SK-N-SH (cell line): ENCODE measurements at regions not wholly inside any gene's neighbourhood (a gene's known extent, or its start where the extent isn't known, plus 50 kb on each side); places are given as distances from the start of the nearest gene placed in this dataset.

Experiments
- CTCF ChIA-PET: fragments of 300-600, 350-600 bp; formaldehyde crosslinking; extraction: SDS; loops from one replicate; lab custom pipeline; 2021; lab: Yijun Ruan, JAX
- POLR2A ChIA-PET: fragments of 350-600 bp; sonication (Branson Sonifier 250); formaldehyde crosslinking; extraction: SDS; loops from one replicate; lab custom pipeline; 2020; ENCODE audit warnings: antibody characterized with exemption, inconsistent platforms; lab: Yijun Ruan, JAX
- DNase-seq: peaks from one replicate; pipeline ENCODE4 v3.0.0; 2012
- H2AFZ ChIP-seq: fragments of 200-600 bp; sonication (generic); 2 replicates; pipeline ENCODE4 v1.8.1; 2016; ENCODE audit warnings: antibody characterized with exemption, mild to moderate bottlenecking, low read depth
- H3F3A ChIP-seq: fragments of 200-600 bp; sonication (generic); replicated peaks from 2 replicates; pipeline ENCODE3; 2016; ENCODE audit warnings: antibody characterized with exemption, mild to moderate bottlenecking; ENCODE audit not compliant: insufficient read depth
- H3K27ac ChIP-seq, 2 experiments: fragments of 200-500 bp in 1 of 2; fragments of 200-600 bp in 1 of 2; sonication (Bioruptor generic) in 1 of 2; sonication (generic), shearing (Covaris generic) in 1 of 2; 2 replicates each; pipeline versions ENCODE4 v1.5.1 to v1.6.1; 2014 to 2016; ENCODE audit warnings: low read depth in 2 of 2, inconsistent platforms in 1 of 2, low read length in 1 of 2, mild to moderate bottlenecking in 1 of 2, mixed read lengths in 1 of 2
- H3K27me3 ChIP-seq: fragments of 200-600 bp; sonication (generic), shearing (Covaris generic); 2 replicates; pipeline ENCODE4 v1.6.1; 2016; ENCODE audit warnings: mixed run types; ENCODE audit not compliant: insufficient read depth
- H3K36me3 ChIP-seq, 2 experiments: fragments of 200-500 bp in 1 of 2; fragments of 200-600 bp in 1 of 2; sonication (Bioruptor generic) in 1 of 2; sonication (generic) in 1 of 2; replicated peaks in 1 of 2; 2 replicates each; pipeline versions ENCODE3 to v1.5.1; 2014 to 2016; ENCODE audit warnings: low read length in 1 of 2, mild to moderate bottlenecking in 1 of 2; ENCODE audit not compliant: insufficient read depth in 2 of 2, control insufficient read depth in 1 of 2
- H3K4me1 ChIP-seq, 2 experiments: fragments of 200-500 bp in 1 of 2; fragments of 200-600 bp in 1 of 2; sonication (Bioruptor generic) in 1 of 2; sonication (generic), shearing (Covaris generic) in 1 of 2; 2 replicates each; pipeline versions ENCODE4 v1.5.1 to v1.6.1; 2014 to 2016; ENCODE audit warnings: low read depth in 1 of 2, low read length in 1 of 2, mixed run types in 1 of 2; ENCODE audit not compliant: insufficient read depth in 2 of 2, control insufficient read depth in 1 of 2
- H3K4me2 ChIP-seq: fragments of 200-600 bp; sonication (generic), shearing (Covaris generic); 2 replicates; pipeline ENCODE4 v1.6.1; 2017; ENCODE audit warnings: mixed run types
- H3K4me3 ChIP-seq, 2 experiments: fragments of 200-500 bp in 1 of 2; fragments of 200-600 bp in 1 of 2; sonication (Bioruptor generic) in 1 of 2; sonication (generic), shearing (Covaris generic) in 1 of 2; 2 replicates each; pipeline versions ENCODE4 v1.5.1 to v1.8.1; 2014 to 2016; ENCODE audit warnings: low read depth in 2 of 2, inconsistent platforms in 1 of 2, low read length in 1 of 2, mild to moderate bottlenecking in 1 of 2, mixed read lengths in 1 of 2, moderate library complexity in 1 of 2
- H3K79me2 ChIP-seq: fragments of 200-600 bp; sonication (generic); 2 replicates; pipeline ENCODE4 v1.8.1; 2017; ENCODE audit warnings: mild to moderate bottlenecking; ENCODE audit not compliant: insufficient read depth
- H3K9ac ChIP-seq: fragments of 200-600 bp; sonication (generic); 2 replicates; pipeline ENCODE4 v1.6.1; 2017; ENCODE audit warnings: mixed run types
- H3K9me2 ChIP-seq: fragments of 200-600 bp; sonication (generic); 2 replicates; pipeline ENCODE4 v1.6.1; 2017; ENCODE audit warnings: mixed run types
- H3K9me3 ChIP-seq: fragments of 200-600 bp; sonication (generic); 2 replicates; pipeline ENCODE4 v1.6.1; 2017; ENCODE audit warnings: mixed run types, mild to moderate bottlenecking, moderate library complexity
- H4K20me1 ChIP-seq: fragments of 200-600 bp; sonication (generic); 2 replicates; pipeline ENCODE4 v1.6.1; 2017; ENCODE audit warnings: mild to moderate bottlenecking, mixed run types; ENCODE audit not compliant: insufficient read depth
- ELF1 ChIP-seq: IDR thresholded peaks from 2 replicates; pipeline ENCODE4 v1.4.0; 2012
- FOSL2 ChIP-seq: IDR thresholded peaks from 2 replicates; pipeline ENCODE4 v1.4.0; 2012; ENCODE audit warnings: low read depth, mild to moderate bottlenecking, moderate library complexity, borderline replicate concordance
- FOXJ3 ChIP-seq: sonication (generic); formaldehyde crosslinking; IDR thresholded peaks from 2 replicates; pipeline ENCODE4 v1.5.1; 2020; ENCODE audit warnings: mild to moderate bottlenecking, missing genetic modification reagents
- GATA2 ChIP-seq: sonication (generic); formaldehyde crosslinking; IDR thresholded peaks from 2 replicates; pipeline ENCODE4 v1.5.0; 2020; ENCODE audit warnings: mild to moderate bottlenecking, missing genetic modification reagents
- JUND ChIP-seq: IDR thresholded peaks from 2 replicates; pipeline ENCODE4 v1.4.0; 2012
- MEF2A ChIP-seq: IDR thresholded peaks from 2 replicates; pipeline ENCODE4 v1.4.0; 2012; ENCODE audit warnings: low read depth, borderline replicate concordance
- MXI1 ChIP-seq: IDR thresholded peaks from 2 replicates; pipeline ENCODE4 v1.6.1; 2012; ENCODE audit warnings: mild to moderate bottlenecking, low read depth, low read length, improper control_type of control experiment
- NRF1 ChIP-seq: IDR thresholded peaks from 2 replicates; pipeline ENCODE4 v1.6.1; 2012; ENCODE audit warnings: low read depth, mild to moderate bottlenecking, low read length
- POLR2AphosphoS5 ChIP-seq: IDR thresholded peaks from 2 replicates; pipeline ENCODE4 v1.6.1; 2012; ENCODE audit warnings: low read depth, low read length
- RCOR1 ChIP-seq: fragments of 150-350 bp; IDR thresholded peaks from 2 replicates; pipeline ENCODE4 v1.6.1; 2017; ENCODE audit warnings: antibody characterized with exemption, low read length
- RFX5 ChIP-seq: IDR thresholded peaks from 2 replicates; pipeline ENCODE4 v1.6.1; 2012; ENCODE audit warnings: mild to moderate bottlenecking, improper control_type of control experiment, low read length
- SMC3 ChIP-seq: IDR thresholded peaks from 2 replicates; pipeline ENCODE4 v1.6.1; 2012; ENCODE audit warnings: low read depth, low read length, improper control_type of control experiment
- WGBS: methylation state at CpG from one replicate; pipeline ENCODE4 v1.1.6; 2017; ENCODE audit warnings: low lambda C conversion rate; 5-methylcytosine and 5-hydroxymethylcytosine counted together
- TF ChIP-seq, protein P1 (sequence below): fragments of 150-350 bp; IDR thresholded peaks from 2 replicates; pipeline ENCODE4 v1.6.1; 2016; ENCODE audit warnings: mild to moderate bottlenecking, low read depth, low read length
- TF ChIP-seq, protein P2 (sequence below): IDR thresholded peaks from 2 replicates; pipeline ENCODE4 v1.4.0; 2012; ENCODE audit warnings: low read depth
- TF ChIP-seq, protein P3 (sequence below): IDR thresholded peaks from 2 replicates; pipeline ENCODE4 v1.4.0; 2012; ENCODE audit warnings: low read depth, borderline replicate concordance
- TF ChIP-seq, protein P4 (sequence below): IDR thresholded peaks from 2 replicates; pipeline ENCODE4; 2012
- TF ChIP-seq, protein P5 (sequence below): fragments of 200-600 bp; sonication (generic); IDR thresholded peaks from 2 replicates; pipeline ENCODE4 v1.6.1; 2017; ENCODE audit warnings: antibody characterized with exemption, mild to moderate bottlenecking, moderate library complexity
- TF ChIP-seq, protein P6 (sequence below): IDR thresholded peaks from 2 replicates; pipeline ENCODE4 v1.4.0; 2012; ENCODE audit warnings: low read depth, borderline replicate concordance

DNA sequence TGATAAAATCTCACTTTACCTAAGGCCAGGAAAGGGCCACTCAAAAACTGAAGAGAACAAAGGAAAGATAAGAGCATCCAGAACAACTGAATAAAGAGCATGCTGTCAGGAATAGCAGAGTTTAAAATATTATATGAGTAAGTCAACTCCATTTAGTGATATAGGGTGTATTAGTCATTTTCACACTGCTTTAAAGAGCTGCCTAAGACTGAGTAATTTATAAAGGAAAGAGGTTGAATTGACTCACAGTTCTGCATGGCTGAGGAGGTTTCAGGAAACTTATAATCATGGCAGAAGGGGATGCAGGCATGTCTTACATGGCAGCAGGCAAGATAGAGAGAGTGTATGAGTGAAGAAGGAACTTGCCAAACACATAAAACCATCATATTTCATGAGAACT, 778.0 kb upstream of the NECTIN3 start:
- H3K4me1 ChIP-seq, result no peaks in the 10 kb centered on the region
- no peaks in the 10 kb centered on the region for H3K36me3 ChIP-seq
- no peaks in the 10 kb centered on the region for H3F3A ChIP-seq
- no peaks in the 10 kb centered on the region for H4K20me1 ChIP-seq
- H3K9me3 ChIP-seq, result no peaks in the 10 kb centered on the region
- TF ChIP-seq, protein P1, sequence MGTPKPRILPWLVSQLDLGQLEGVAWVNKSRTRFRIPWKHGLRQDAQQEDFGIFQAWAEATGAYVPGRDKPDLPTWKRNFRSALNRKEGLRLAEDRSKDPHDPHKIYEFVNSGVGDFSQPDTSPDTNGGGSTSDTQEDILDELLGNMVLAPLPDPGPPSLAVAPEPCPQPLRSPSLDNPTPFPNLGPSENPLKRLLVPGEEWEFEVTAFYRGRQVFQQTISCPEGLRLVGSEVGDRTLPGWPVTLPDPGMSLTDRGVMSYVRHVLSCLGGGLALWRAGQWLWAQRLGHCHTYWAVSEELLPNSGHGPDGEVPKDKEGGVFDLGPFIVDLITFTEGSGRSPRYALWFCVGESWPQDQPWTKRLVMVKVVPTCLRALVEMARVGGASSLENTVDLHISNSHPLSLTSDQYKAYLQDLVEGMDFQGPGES, result no peak
- TF ChIP-seq GATA2 (no peak), NRF1 (no peak), SMC3 (no peak), MXI1 (no peak), MEF2A (no peak), POLR2AphosphoS5 (no peak), FOSL2 (no peak)
- TF ChIP-seq, protein P2, sequence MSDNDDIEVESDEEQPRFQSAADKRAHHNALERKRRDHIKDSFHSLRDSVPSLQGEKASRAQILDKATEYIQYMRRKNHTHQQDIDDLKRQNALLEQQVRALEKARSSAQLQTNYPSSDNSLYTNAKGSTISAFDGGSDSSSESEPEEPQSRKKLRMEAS, result no peak
- TF ChIP-seq, protein P3, sequence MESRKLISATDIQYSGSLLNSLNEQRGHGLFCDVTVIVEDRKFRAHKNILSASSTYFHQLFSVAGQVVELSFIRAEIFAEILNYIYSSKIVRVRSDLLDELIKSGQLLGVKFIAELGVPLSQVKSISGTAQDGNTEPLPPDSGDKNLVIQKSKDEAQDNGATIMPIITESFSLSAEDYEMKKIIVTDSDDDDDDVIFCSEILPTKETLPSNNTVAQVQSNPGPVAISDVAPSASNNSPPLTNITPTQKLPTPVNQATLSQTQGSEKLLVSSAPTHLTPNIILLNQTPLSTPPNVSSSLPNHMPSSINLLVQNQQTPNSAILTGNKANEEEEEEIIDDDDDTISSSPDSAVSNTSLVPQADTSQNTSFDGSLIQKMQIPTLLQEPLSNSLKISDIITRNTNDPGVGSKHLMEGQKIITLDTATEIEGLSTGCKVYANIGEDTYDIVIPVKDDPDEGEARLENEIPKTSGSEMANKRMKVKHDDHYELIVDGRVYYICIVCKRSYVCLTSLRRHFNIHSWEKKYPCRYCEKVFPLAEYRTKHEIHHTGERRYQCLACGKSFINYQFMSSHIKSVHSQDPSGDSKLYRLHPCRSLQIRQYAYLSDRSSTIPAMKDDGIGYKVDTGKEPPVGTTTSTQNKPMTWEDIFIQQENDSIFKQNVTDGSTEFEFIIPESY, result no peak
- TF ChIP-seq, protein P4, sequence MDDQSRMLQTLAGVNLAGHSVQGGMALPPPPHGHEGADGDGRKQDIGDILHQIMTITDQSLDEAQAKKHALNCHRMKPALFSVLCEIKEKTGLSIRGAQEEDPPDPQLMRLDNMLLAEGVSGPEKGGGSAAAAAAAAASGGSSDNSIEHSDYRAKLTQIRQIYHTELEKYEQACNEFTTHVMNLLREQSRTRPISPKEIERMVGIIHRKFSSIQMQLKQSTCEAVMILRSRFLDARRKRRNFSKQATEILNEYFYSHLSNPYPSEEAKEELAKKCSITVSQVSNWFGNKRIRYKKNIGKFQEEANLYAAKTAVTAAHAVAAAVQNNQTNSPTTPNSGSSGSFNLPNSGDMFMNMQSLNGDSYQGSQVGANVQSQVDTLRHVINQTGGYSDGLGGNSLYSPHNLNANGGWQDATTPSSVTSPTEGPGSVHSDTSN, result no peak
- CTCF ChIA-PET, result interaction anchor here (0.6 kb wide), 1 partner anchor 427 kb away, joined by 3 read pairs; no protein-coding TSS in a partner anchor
- H3K4me2 ChIP-seq, result no peak overlapping the region
- no peak overlapping the region for H3K9ac ChIP-seq
- H3K27ac ChIP-seq, result no peak overlapping the region
- H3K4me3 ChIP-seq, result no peak overlapping the region
- POLR2A ChIA-PET, result no interaction called here
- no peak for DNase-seq
- 0 out of 2 replicates have a peak, but pooled peaks cover 4% of the 10 kb centered on the region for H3K9me2 ChIP-seq
- no peaks in the 10 kb centered on the region for H3K79me2 ChIP-seq
- H3K27me3 ChIP-seq, result no peaks in the 10 kb centered on the region
- no peak overlapping the region for H2AFZ ChIP-seq

DNA sequence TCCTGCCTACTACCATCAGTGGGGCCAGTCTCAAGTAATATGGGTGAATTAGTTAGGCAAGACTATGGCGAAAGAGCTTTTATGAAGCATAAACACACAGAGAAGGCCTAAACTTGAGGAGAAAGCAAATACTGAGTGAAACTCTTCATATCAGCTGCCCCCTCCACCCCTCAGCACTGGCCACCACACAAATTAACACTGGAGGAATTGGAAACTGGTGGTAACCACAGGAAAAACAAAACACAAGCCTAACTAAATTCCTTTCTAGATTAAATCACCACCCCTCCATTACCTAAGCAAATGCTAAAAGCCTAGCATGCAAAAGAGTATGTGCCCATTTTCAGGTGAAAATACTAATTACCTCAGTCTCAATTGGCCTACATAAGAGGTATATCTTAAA, 774.7 kb upstream of the NECTIN3 start:
- 0 out of 2 replicates have a peak, but pooled peaks cover 4% of the 10 kb centered on the region for H3K9me2 ChIP-seq
- POLR2A ChIA-PET, result no interaction called here
- CTCF ChIA-PET, result interaction anchor here (1.0 to 1.5 kb wide), 3 partner anchors 16 to 765 kb away, joined by 3 to 6 read pairs (median 4); no protein-coding TSS in a partner anchor
- H4K20me1 ChIP-seq, result no peaks in the 10 kb centered on the region
- no peaks in the 10 kb centered on the region; a peak in 1 of 4 replicates for H3K4me1 ChIP-seq
- WGBS, result 89% methylated on average over 1 of the region's 1 CpG
- H3K79me2 ChIP-seq, result no peaks in the 10 kb centered on the region
- DNase-seq, result no peak
- no peak overlapping the region for H3K4me3 ChIP-seq
- no peak overlapping the region for H3K27ac ChIP-seq
- H2AFZ ChIP-seq, result no peak overlapping the region
- H3K9ac ChIP-seq, result no peak overlapping the region
- no peaks in the 10 kb centered on the region for H3K36me3 ChIP-seq
- H3K27me3 ChIP-seq, result no peaks in the 10 kb centered on the region
- H3K4me2 ChIP-seq, result no peak overlapping the region
- H3K9me3 ChIP-seq, result no peaks in the 10 kb centered on the region
- no peaks in the 10 kb centered on the region for H3F3A ChIP-seq
- TF ChIP-seq ELF1 (no peak), GATA2 (no peak), RFX5 (no peak), FOXJ3 (CRISPR knock-in tag) (no peak), RCOR1 (no peak), NRF1 (no peak), MEF2A (no peak), JUND (no peak), POLR2AphosphoS5 (no peak)
- TF ChIP-seq, protein P5, sequence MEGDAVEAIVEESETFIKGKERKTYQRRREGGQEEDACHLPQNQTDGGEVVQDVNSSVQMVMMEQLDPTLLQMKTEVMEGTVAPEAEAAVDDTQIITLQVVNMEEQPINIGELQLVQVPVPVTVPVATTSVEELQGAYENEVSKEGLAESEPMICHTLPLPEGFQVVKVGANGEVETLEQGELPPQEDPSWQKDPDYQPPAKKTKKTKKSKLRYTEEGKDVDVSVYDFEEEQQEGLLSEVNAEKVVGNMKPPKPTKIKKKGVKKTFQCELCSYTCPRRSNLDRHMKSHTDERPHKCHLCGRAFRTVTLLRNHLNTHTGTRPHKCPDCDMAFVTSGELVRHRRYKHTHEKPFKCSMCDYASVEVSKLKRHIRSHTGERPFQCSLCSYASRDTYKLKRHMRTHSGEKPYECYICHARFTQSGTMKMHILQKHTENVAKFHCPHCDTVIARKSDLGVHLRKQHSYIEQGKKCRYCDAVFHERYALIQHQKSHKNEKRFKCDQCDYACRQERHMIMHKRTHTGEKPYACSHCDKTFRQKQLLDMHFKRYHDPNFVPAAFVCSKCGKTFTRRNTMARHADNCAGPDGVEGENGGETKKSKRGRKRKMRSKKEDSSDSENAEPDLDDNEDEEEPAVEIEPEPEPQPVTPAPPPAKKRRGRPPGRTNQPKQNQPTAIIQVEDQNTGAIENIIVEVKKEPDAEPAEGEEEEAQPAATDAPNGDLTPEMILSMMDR, result no peak
- TF ChIP-seq, protein P1, result no peak
- TF ChIP-seq, protein P6, sequence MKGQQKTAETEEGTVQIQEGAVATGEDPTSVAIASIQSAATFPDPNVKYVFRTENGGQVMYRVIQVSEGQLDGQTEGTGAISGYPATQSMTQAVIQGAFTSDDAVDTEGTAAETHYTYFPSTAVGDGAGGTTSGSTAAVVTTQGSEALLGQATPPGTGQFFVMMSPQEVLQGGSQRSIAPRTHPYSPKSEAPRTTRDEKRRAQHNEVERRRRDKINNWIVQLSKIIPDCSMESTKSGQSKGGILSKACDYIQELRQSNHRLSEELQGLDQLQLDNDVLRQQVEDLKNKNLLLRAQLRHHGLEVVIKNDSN, result no peak
